SK-N-MC (cell line): ENCODE measurements at regions not wholly inside any gene's neighbourhood (a gene's known extent, or its start where the extent isn't known, plus 50 kb on each side); places are given as distances from the start of the nearest gene placed in this dataset.

Source experiments
- DNase-seq: peaks from one replicate; pipeline ENCODE4 v3.0.0-alpha.2; 2011; ENCODE audit warnings: low read depth, low spot score
- H3K27ac ChIP-seq: fragments of 200-600 bp; sonication (generic); 2 replicates; pipeline ENCODE4 v1.5.1; 2016; ENCODE audit warnings: mixed run types
- H3K36me3 ChIP-seq: fragments of 200-600 bp; sonication (generic); 2 replicates; pipeline ENCODE4 v1.6.1; 2017; ENCODE audit warnings: antibody characterized with exemption, low read length, mixed read lengths; ENCODE audit not compliant: insufficient read depth
- H3K4me3 ChIP-seq: fragments of 200-600 bp; sonication (generic); 2 replicates; pipeline ENCODE4 v1.5.1; 2016
- H3K9ac ChIP-seq: fragments of 200-600 bp; sonication (generic); 2 replicates; pipeline ENCODE4 v1.8.0; 2017; ENCODE audit warnings: mixed run types, mixed read lengths; ENCODE audit not compliant: insufficient read length
- H3K9me3 ChIP-seq: fragments of 200-600 bp; sonication (generic); 2 replicates; pipeline ENCODE4 v1.6.1; 2017; ENCODE audit warnings: low read depth, mild to moderate bottlenecking, antibody characterized with exemption, low read length, moderate library complexity, mixed read lengths
- EZH2 ChIP-seq: fragments of 200-600 bp; sonication (generic); IDR thresholded peaks from one replicate; pipeline ENCODE4 v1.6.1; 2017; ENCODE audit warnings: antibody characterized with exemption
- FOXP2 ChIP-seq: optimal IDR thresholded peaks from 2 replicates; pipeline ENCODE3; 2011; ENCODE audit warnings: mild to moderate bottlenecking, moderate library complexity; ENCODE audit not compliant: insufficient read depth; ENCODE audit errors: extremely low read length, control extremely low read depth
- POLR2AphosphoS5 ChIP-seq: IDR thresholded peaks from 2 replicates; pipeline ENCODE4 v1.6.1; 2012; ENCODE audit warnings: mild to moderate bottlenecking, low read depth, low read length, borderline replicate concordance

DNA sequence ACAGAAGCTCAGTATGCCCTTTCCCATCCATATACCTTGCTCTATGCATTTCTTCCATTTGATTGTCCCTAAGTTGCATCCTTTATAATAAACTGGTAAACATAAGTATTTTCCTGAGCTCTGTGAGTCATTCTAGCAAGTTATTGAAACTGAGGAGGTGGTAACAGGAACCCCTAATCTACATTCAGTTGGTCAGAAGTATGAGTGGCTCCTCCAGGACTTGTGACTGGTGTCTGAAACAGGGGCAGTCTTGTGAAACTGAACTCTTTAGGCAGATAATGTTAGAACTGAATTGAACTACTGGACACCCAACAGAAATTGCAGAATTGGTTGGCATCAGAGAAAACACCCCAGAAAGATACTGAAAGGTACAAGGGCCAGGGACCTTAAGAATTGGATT lies 133.1 kb upstream of the POU5F2 start:
- Histone ChIP-seq H3K9me3 (no peaks in the 10 kb centered on the region), H3K27ac (no peak overlapping the region), H3K36me3 (no peaks in the 10 kb centered on the region), H3K9ac (no peak overlapping the region), H3K4me3 (no peak overlapping the region)
- TF ChIP-seq EZH2 (no peak), FOXP2 (no peak), POLR2AphosphoS5 (no peak)
- no peak for DNase-seq

DNA sequence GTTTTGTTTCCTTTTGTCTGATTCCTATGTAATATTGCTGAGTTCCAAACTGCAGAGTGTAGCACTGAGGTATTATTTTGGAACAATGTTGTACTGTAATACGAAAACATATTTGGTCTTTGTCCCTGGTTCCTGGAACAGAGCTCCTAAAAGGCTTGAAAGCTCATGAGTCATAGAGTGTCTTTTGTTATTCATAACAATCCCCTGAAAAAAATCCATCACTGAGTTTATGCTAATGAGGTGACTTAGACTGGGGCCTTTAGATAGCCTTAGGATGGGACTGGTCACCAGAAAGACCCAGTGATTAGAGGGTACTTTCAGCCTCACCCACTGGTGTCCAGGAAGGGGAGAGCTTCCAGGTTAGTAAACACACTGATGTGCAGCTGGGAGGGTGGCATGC lies 132.7 kb upstream of the POU5F2 start:
- Histone ChIP-seq H3K9me3 (no peaks in the 10 kb centered on the region), H3K4me3 (no peak overlapping the region), H3K27ac (no peak overlapping the region), H3K36me3 (no peaks in the 10 kb centered on the region), H3K9ac (no peak overlapping the region)
- no peak for DNase-seq
- TF ChIP-seq FOXP2, result no peak
- no peak for TF ChIP-seq EZH2
- TF ChIP-seq POLR2AphosphoS5, result no peak

DNA sequence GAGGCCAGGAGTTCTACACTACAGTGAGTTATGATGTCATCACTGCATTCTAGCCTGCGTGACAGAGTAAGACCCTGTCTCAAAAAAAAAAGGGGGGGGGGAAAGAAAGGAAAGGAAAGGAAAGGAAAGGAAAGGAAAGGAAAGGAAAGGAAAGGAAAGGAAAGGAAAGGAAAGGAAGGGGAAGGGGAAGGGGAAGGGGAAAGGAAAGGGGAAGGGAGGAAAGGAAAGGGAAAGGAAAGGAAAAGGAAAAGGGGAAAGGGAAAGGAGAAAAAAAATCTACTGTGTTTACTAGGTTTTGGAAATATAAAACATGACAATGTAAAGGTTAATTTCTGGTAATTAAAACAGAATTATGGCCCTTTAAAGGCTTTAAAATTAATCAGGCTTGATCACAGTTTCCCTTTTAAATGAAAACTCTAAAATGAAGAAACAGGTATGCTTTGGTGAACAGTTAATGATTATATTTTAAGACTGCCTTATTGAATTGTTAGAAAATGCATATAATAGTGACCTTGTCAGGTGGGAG lies 131.9 kb upstream of the POU5F2 start:
- DNase-seq, result no peak
- no peak overlapping the region for H3K4me3 ChIP-seq
- no peaks in the 10 kb centered on the region for H3K36me3 ChIP-seq
- H3K9ac ChIP-seq, result no peak overlapping the region
- H3K9me3 ChIP-seq, result no peaks in the 10 kb centered on the region
- H3K27ac ChIP-seq, result no peak overlapping the region
- TF ChIP-seq POLR2AphosphoS5 (no peak), EZH2 (no peak), FOXP2 (no peak)

DNA sequence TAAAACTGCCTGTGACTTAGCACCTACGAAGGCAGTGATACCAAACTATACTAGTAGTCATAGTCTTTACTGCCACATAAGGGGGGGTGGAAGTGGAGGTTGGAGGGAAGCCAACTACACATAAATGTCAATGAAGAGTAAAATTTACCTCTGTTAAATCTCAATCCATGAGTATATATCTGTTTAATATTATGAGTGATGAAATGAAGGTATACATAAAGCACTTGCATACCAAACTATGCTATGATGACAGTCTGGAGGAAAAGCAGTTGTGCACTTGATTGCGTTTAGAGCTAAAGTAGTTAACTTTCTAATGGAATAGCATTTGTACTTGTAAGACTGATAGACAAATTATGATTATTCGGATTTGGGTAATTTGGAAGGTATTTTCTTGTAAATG lies 129.2 kb upstream of the POU5F2 start:
- Histone ChIP-seq H3K36me3 (no peaks in the 10 kb centered on the region), H3K27ac (no peak overlapping the region), H3K9me3 (no peaks in the 10 kb centered on the region), H3K4me3 (no peak overlapping the region), H3K9ac (no peak overlapping the region)
- TF ChIP-seq FOXP2 (no peak), POLR2AphosphoS5 (no peak), EZH2 (no peak)
- DNase-seq, result no peak

DNA sequence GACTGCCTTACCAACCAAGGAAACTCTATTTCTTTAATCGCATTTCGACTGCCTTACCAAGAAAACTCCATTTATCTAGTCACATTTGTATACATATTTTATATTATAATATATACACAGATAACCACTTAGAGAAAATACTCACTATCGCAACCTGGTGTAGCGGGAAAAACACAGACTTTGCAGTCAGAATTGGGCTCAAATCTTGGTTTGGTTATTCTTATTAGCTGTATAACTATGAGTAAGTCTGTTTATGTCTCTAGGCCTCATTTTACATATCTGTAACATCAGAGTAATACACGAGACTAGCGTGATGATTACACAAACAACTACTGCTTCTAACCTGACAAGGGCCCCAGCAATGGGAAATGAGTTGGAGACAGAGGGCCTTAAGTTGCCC lies 127.5 kb upstream of the POU5F2 start:
- no peaks in the 10 kb centered on the region for H3K36me3 ChIP-seq
- no peak overlapping the region for H3K4me3 ChIP-seq
- no peak for DNase-seq
- no peak overlapping the region for H3K27ac ChIP-seq
- no peaks in the 10 kb centered on the region for H3K9me3 ChIP-seq
- no peak for TF ChIP-seq EZH2
- no peak for TF ChIP-seq FOXP2
- TF ChIP-seq POLR2AphosphoS5, result no peak
- no peak overlapping the region for H3K9ac ChIP-seq

DNA sequence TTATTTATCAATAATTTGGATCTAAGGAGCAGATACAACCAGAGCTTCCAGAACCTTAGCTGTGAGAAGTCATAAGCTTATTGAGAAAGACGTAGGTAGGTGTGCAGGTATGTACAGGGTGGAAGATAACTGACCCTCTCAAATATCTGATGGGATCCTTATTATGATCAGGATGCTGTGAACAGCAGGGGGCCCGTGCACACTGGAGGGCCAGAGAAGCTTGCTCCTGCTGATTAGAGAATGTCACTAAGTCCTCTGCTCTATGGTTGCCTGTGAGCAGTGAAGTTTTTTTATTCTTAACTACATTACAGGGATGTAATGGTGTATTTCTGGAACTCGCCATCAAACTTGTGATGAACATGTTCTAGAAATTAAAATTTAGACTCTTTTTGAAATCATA lies 108.9 kb upstream of the POU5F2 start:
- DNase-seq, result no peak
- TF ChIP-seq EZH2 (no peak), POLR2AphosphoS5 (no peak), FOXP2 (no peak)
- Histone ChIP-seq H3K36me3 (no peaks in the 10 kb centered on the region), H3K9ac (no peak overlapping the region), H3K9me3 (no peaks in the 10 kb centered on the region), H3K4me3 (no peak overlapping the region), H3K27ac (no peak overlapping the region)

DNA sequence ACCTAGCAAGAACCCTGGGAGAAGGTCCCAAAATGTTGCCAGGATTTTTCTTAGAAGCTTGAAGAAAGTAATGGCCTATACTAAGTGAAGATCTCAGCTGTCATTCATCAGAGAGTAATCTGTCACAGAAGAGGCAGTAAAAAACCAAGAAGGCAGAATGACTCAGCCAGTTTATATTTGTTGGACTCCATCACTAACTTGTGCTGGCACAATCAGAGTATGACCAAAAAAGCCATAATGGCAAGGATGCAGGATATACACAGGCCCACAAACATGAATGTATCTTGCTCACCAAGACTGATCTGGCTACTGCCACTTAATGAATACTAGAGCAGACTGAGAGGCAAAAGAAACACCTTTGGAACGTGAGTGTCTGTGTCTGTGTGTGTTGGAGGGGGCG lies 104.0 kb upstream of the POU5F2 start:
- no peak for DNase-seq
- TF ChIP-seq FOXP2 (no peak), POLR2AphosphoS5 (no peak), EZH2 (no peak)
- Histone ChIP-seq H3K9ac (no peak overlapping the region), H3K36me3 (peaks cover 3% of the 10 kb centered on the region; the same call in 1 of the 2 replicates), H3K4me3 (no peak overlapping the region), H3K9me3 (peaks cover 4% of the 10 kb centered on the region; the same call in 1 of the 2 replicates), H3K27ac (no peak overlapping the region)

DNA sequence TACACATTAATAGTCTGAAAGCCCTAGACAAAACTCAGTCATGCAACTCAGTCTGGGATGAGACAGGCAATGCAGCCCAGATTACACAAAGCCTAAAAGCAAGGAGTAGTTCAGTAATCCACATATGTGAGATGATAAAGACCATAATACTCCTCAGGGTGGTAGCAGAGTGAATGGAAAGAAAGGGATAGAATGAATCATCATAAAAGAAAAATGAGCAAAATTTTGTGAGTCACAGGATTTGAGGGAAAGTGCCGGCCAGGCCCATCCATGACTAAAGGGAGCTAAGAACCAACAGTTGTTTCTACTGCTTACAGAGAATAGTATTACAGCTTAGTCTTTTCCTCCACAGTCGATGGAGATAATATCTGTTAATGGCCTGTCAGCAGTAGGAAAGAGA lies 90.0 kb upstream of the POU5F2 start:
- no peak overlapping the region for H3K27ac ChIP-seq
- no peaks in the 10 kb centered on the region for H3K36me3 ChIP-seq
- TF ChIP-seq POLR2AphosphoS5, result no peak
- TF ChIP-seq EZH2, result no peak
- no peak overlapping the region for H3K4me3 ChIP-seq
- H3K9ac ChIP-seq, result no peak overlapping the region
- H3K9me3 ChIP-seq, result no peaks in the 10 kb centered on the region
- no peak for DNase-seq

DNA sequence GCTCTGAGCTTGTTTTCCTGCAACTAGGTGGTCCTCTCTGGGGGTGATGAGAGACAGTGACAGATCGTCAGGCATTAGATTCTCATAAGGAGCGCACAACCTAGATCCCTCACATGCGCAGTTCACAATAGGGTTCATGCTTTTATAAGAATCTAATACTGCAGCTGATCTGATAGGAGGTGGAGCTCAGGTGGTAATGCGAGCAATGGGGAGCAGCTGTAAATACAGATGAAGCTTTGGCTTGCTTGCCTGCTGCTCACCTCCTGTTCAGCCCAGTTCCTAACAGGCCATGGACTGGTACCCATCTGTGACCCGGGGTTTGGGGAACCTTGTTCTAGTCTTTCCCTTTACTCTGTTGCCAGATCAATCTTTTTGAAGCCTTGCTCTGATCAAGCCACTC lies 89.5 kb upstream of the POU5F2 start:
- Histone ChIP-seq H3K4me3 (no peak overlapping the region), H3K9me3 (no peaks in the 10 kb centered on the region), H3K36me3 (no peaks in the 10 kb centered on the region), H3K9ac (no peak overlapping the region), H3K27ac (no peak overlapping the region)
- TF ChIP-seq FOXP2, result no peak
- TF ChIP-seq EZH2, result no peak
- TF ChIP-seq POLR2AphosphoS5, result no peak
- no peak for DNase-seq
